Mesothelial cell of epicardium (in vitro differentiated cells): ENCODE measurements at regions not wholly inside any gene's neighbourhood (a gene's known extent, or its start where the extent isn't known, plus 50 kb on each side); places are given as distances from the start of the nearest gene placed in this dataset.

Source experiments
- DNase-seq, 2 experiments: peaks; one replicate each; pipeline ENCODE4 v3.0.0; 2021; ENCODE audit warnings: low spot score in 2 of 2; ENCODE audit not compliant: unreplicated experiment in 2 of 2
- H3K27ac Mint-ChIP-seq: 2 replicates; pipeline ENCODE4 v1.8.0; 2021; ENCODE audit warnings: mixed read lengths
- H3K27me3 Mint-ChIP-seq: 2 replicates; pipeline ENCODE4 v1.8.0; 2021; ENCODE audit warnings: low read depth, mixed read lengths
- H3K36me3 Mint-ChIP-seq: 2 replicates; pipeline ENCODE4 v1.8.0; 2021; ENCODE audit warnings: mixed read lengths
- H3K4me1 Mint-ChIP-seq: 2 replicates; pipeline ENCODE4 v1.8.0; 2021; ENCODE audit warnings: mixed read lengths
- H3K4me3 Mint-ChIP-seq: 2 replicates; pipeline ENCODE4 v1.8.0; 2021; ENCODE audit warnings: mild to moderate bottlenecking, moderate library complexity, mixed read lengths
- H3K9me3 Mint-ChIP-seq: 2 replicates; pipeline ENCODE4 v1.8.0; 2021; ENCODE audit warnings: mixed read lengths
- TF ChIP-seq, protein P1 (sequence below): fragments of 200-600 bp; sonication (generic); IDR thresholded peaks from one replicate; pipeline ENCODE4 v1.5.0; 2021; ENCODE audit warnings: antibody characterized with exemption; ENCODE audit not compliant: unreplicated experiment

DNA sequence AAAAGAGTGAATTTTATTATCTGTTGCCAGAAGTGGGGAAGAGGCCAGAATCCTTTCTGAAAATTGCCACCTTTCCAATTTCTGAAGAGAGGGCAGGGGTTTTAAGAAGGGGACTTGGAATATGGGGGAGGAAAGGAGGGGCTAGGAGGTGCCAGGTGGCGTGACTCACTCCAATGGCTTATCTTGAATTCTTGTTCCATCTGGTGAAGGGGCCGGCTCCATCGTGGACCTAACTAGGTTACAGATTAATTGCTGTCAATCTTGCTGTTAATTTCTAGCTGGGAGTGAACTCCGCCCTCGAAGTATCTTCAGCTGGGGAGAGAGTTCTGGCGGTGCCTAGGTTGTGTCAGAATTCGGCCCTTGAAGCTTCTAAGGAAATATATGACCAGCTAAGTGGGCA lies 138.7 kb downstream of the YTHDC2 start:
- DNase-seq: no peak
- TF ChIP-seq, protein P1, sequence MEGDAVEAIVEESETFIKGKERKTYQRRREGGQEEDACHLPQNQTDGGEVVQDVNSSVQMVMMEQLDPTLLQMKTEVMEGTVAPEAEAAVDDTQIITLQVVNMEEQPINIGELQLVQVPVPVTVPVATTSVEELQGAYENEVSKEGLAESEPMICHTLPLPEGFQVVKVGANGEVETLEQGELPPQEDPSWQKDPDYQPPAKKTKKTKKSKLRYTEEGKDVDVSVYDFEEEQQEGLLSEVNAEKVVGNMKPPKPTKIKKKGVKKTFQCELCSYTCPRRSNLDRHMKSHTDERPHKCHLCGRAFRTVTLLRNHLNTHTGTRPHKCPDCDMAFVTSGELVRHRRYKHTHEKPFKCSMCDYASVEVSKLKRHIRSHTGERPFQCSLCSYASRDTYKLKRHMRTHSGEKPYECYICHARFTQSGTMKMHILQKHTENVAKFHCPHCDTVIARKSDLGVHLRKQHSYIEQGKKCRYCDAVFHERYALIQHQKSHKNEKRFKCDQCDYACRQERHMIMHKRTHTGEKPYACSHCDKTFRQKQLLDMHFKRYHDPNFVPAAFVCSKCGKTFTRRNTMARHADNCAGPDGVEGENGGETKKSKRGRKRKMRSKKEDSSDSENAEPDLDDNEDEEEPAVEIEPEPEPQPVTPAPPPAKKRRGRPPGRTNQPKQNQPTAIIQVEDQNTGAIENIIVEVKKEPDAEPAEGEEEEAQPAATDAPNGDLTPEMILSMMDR: no peak
- H3K27me3 Mint-ChIP-seq: peaks cover 11% of the 10 kb centered on the region
- H3K4me1 Mint-ChIP-seq: peaks cover 3% of the 10 kb centered on the region
- H3K4me3 Mint-ChIP-seq: no peak overlapping the region
- H3K27ac Mint-ChIP-seq: no peak overlapping the region
- H3K36me3 Mint-ChIP-seq: no peaks in the 10 kb centered on the region
- H3K9me3 Mint-ChIP-seq: peaks cover 13% of the 10 kb centered on the region

DNA sequence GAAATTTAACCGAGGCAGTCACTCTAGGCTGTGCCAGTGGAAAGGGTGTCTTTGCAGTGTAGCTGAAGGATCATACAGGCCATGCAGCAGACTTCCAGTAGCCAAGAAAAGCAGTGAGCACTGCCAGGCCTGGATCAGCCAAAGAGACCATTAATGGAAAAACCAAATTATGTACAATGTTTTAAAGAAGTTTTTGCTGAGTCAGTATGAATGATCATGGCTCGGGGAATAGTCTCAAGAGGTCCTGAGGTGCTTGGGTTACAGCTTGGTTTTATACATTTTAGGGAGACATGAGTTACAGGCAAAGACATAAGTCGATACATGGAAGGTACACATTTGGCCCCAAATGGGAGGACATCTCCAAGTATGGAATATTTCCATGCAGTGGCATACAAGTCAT lies 141.3 kb downstream of the YTHDC2 start:
- TF ChIP-seq, protein P1: no peak
- H3K4me1 Mint-ChIP-seq: peaks cover 5% of the 10 kb centered on the region
- no peaks in the 10 kb centered on the region for H3K36me3 Mint-ChIP-seq
- no peak for DNase-seq
- peaks cover 12% of the 10 kb centered on the region for H3K9me3 Mint-ChIP-seq
- H3K27me3 Mint-ChIP-seq: no peaks in the 10 kb centered on the region
- H3K4me3 Mint-ChIP-seq: no peak overlapping the region
- H3K27ac Mint-ChIP-seq: no peak overlapping the region

DNA sequence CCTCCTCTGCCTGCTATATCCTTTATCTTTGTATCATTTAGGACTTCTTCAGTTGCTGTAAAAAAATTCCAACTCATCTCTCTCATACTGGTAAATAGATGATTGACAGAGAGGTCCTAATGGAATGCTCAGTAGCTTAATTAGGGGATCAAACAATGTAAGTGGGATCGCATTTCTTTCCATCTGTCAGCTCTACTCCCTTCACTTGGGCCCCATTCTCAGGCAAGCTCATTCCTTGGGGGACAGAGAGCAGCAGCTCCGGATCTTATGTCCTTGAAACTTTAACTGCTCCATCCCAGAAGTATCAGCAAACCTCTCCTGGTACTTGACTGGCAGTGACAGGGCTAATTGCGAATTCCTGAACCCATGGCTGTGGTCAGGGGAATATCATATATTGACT lies 146.7 kb downstream of the YTHDC2 start:
- Mint-ChIP-seq H3K9me3 (peaks cover 28% of the 10 kb centered on the region), H3K27ac (no peak overlapping the region), H3K36me3 (no peaks in the 10 kb centered on the region), H3K4me1 (peaks cover 15% of the 10 kb centered on the region), H3K27me3 (no peaks in the 10 kb centered on the region), H3K4me3 (no peak overlapping the region)
- TF ChIP-seq, protein P1: no peak
- no peak for DNase-seq

DNA sequence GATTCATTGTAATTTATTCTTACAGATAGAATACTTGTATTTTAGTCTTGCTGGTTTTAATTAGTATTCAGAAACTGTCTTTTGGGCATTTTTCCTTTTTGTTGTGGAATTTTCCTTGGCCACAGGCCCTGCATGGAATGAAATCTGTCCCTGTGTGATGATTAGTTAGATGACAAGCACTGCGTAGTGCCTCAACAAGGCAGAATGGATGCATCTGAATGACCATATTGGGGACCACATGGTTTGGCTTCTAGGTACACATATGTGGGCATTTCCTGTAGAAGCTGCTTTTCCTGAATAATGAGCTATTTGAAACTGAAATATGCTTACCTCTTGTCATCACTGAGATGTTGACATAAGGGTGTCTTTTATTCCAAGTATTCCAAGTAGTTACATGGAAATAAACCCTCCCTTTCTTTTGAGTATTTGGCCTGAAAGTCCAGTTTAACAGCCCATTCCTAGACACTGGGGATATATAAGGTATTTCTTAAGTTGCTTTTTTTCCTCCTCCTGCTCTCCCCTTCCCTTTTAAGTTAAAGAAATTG lies 147.3 kb downstream of the YTHDC2 start:
- no peaks in the 10 kb centered on the region for H3K36me3 Mint-ChIP-seq
- H3K27ac Mint-ChIP-seq: no peak overlapping the region
- TF ChIP-seq, protein P1: no peak

DNA sequence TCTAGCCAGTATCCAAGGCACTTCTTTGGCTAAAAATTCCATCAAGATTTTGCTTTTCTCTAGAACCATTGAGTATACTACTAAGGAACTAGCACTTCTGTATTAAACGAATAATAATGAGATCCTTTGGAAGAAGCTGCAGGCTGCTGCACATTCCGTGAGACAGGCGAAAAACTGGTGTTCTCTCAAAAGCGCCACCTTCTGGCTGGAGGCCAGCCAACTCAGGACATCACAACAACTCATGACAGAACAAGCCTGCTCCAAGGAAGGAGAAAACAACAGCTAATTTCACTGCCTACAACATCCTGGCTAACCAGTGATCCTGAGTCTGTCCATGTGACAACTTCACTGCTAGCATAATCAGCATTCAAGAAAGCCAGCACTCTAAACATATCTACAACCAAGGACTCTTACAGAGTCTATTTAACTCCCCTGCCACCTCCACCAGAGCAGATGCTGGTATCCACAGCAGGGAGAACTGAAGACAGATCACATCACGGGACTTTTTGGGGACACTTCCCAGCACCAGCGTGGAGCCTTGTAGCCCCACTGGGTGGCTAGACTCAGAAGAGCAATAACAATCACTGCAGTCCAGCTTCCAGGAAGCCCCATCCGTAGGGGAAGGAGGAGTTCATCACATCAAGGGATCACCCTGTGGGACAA lies 150.5 kb downstream of the YTHDC2 start:
- H3K27ac Mint-ChIP-seq: no peak overlapping the region
- no peak for DNase-seq
- H3K9me3 Mint-ChIP-seq: peaks cover 45% of the 10 kb centered on the region
- TF ChIP-seq, protein P1: no peak
- H3K36me3 Mint-ChIP-seq: peaks cover 4% of the 10 kb centered on the region
- H3K4me1 Mint-ChIP-seq: peaks cover 15% of the 10 kb centered on the region
- no peak overlapping the region for H3K4me3 Mint-ChIP-seq
- H3K27me3 Mint-ChIP-seq: no peaks in the 10 kb centered on the region

More for the DNA sequence above, 147.3 kb downstream of the YTHDC2 start:
- Mint-ChIP-seq H3K4me1 (peaks cover 15% of the 10 kb centered on the region), H3K9me3 (peaks cover 32% of the 10 kb centered on the region), H3K27me3 (no peaks in the 10 kb centered on the region), H3K4me3 (no peak overlapping the region)
- DNase-seq: no peak
